DOHH2 (cell line): ENCODE measurements at regions not wholly inside any gene's neighbourhood (a gene's known extent, or its start where the extent isn't known, plus 50 kb on each side); places are given as distances from the start of the nearest gene placed in this dataset.

Source experiments
- H3F3A ChIP-seq: fragments of 200-600 bp; sonication (generic), shearing (Covaris generic); 2 replicates; pipeline ENCODE4 v1.6.0; 2016; ENCODE audit warnings: antibody characterized with exemption, mild to moderate bottlenecking; ENCODE audit not compliant: control insufficient read depth, insufficient read depth
- H3K27ac ChIP-seq: fragments of 200-600 bp; sonication (generic); 2 replicates; pipeline ENCODE4 v1.5.1; 2014; ENCODE audit warnings: low read depth, mild to moderate bottlenecking, low read length, moderate library complexity
- H3K27me3 ChIP-seq: fragments of 200-600 bp; sonication (generic); 2 replicates; pipeline ENCODE4 v1.6.1; 2014; ENCODE audit warnings: mild to moderate bottlenecking, low read length, mixed read lengths; ENCODE audit not compliant: control insufficient read depth
- H3K36me3 ChIP-seq: fragments of 200-600 bp; sonication (generic); 2 replicates; pipeline ENCODE4 v1.6.1; 2014; ENCODE audit warnings: mild to moderate bottlenecking, low read length, moderate library complexity, mixed read lengths; ENCODE audit not compliant: control insufficient read depth
- H3K4me1 ChIP-seq: fragments of 200-600 bp; sonication (generic); 2 replicates; pipeline ENCODE4 v1.6.1; 2014; ENCODE audit warnings: mild to moderate bottlenecking, low read length, mixed read lengths; ENCODE audit not compliant: control insufficient read depth
- H3K4me2 ChIP-seq: fragments of 200-600 bp; sonication (generic); 2 replicates; pipeline ENCODE4 v1.6.0; 2014; ENCODE audit warnings: mild to moderate bottlenecking, low read length, moderate library complexity
- H3K4me3 ChIP-seq: fragments of 200-600 bp; sonication (generic); 2 replicates; pipeline ENCODE4 v1.5.1; 2014; ENCODE audit warnings: mild to moderate bottlenecking, low read length, mixed read lengths
- H3K79me2 ChIP-seq: fragments of 200-600 bp; sonication (generic); 2 replicates; pipeline ENCODE4 v1.6.1; 2014; ENCODE audit warnings: mild to moderate bottlenecking, low read length, mixed read lengths; ENCODE audit not compliant: control insufficient read depth
- H3K9me2 ChIP-seq: fragments of 200-600 bp; sonication (generic); replicated peaks from 2 replicates; pipeline ENCODE4 v1.6.1; 2014; ENCODE audit warnings: mild to moderate bottlenecking, low read length, mixed read lengths; ENCODE audit not compliant: control insufficient read depth
- H3K9me3 ChIP-seq: fragments of 200-600 bp; sonication (generic); 2 replicates; pipeline ENCODE4 v1.6.1; 2014; ENCODE audit warnings: antibody characterized with exemption, low read length, mixed read lengths; ENCODE audit not compliant: control insufficient read depth, insufficient read depth
- H4K20me1 ChIP-seq: fragments of 200-600 bp; sonication (generic); 2 replicates; pipeline ENCODE4 v1.6.0; 2014; ENCODE audit warnings: low read depth, mild to moderate bottlenecking, antibody characterized with exemption, low read length, moderate library complexity; ENCODE audit not compliant: control insufficient read depth, insufficient read depth
- CTCF ChIP-seq: fragments of 200-600 bp; sonication (generic); IDR thresholded peaks from one replicate; pipeline ENCODE4 v1.5.1; 2014; ENCODE audit warnings: antibody characterized with exemption, mild to moderate bottlenecking, low read depth, low read length; ENCODE audit not compliant: poor library complexity, severe bottlenecking
- EZH2phosphoT487 ChIP-seq: fragments of 200-600 bp; sonication (generic); IDR thresholded peaks from 2 replicates; pipeline ENCODE4 v1.6.1; 2017; ENCODE audit warnings: borderline replicate concordance, mild to moderate bottlenecking, antibody characterized with exemption, low read length, moderate library complexity, mixed read lengths

- TF ChIP-seq CTCF (no peak), EZH2phosphoT487 (no peak)
- Histone ChIP-seq H3K4me1 (no peaks in the 10 kb centered on the region), H3K4me2 (no peak overlapping the region), H4K20me1 (no peaks in the 10 kb centered on the region), H3K9me2 (no peaks in the 10 kb centered on the region), H3F3A (no peaks in the 10 kb centered on the region), H3K79me2 (no peaks in the 10 kb centered on the region), H3K27me3 (no peaks in the 10 kb centered on the region), H3K4me3 (no peak overlapping the region), H3K36me3 (no peaks in the 10 kb centered on the region), H3K9me3 (no peaks in the 10 kb centered on the region), H3K27ac (no peak overlapping the region)
Observed at GRCh38 chr2:193929131-193929530, 1727.9 kb upstream of the SLC39A10 start.

- Histone ChIP-seq H3K36me3 (no peaks in the 10 kb centered on the region), H3K9me2 (no peaks in the 10 kb centered on the region), H3K4me1 (no peaks in the 10 kb centered on the region), H4K20me1 (no peaks in the 10 kb centered on the region), H3K4me3 (no peak overlapping the region), H3K79me2 (no peaks in the 10 kb centered on the region), H3F3A (no peaks in the 10 kb centered on the region), H3K9me3 (no peaks in the 10 kb centered on the region), H3K4me2 (no peak overlapping the region), H3K27me3 (no peaks in the 10 kb centered on the region), H3K27ac (no peak overlapping the region)
- TF ChIP-seq CTCF (no peak), EZH2phosphoT487 (no peak)
Observed at GRCh38 chr2:193907561-193907960, 1712.8 kb upstream of the TMEFF2 start.

GRCh38 chr2:193900292-193900691, 1705.6 kb upstream of the TMEFF2 start:
- H3K4me1 ChIP-seq, result no peaks in the 10 kb centered on the region
- no peaks in the 10 kb centered on the region for H3K79me2 ChIP-seq
- no peak overlapping the region for H3K27ac ChIP-seq
- no peaks in the 10 kb centered on the region for H3K27me3 ChIP-seq
- H3K4me3 ChIP-seq, result no peak overlapping the region
- H3K4me2 ChIP-seq, result no peak overlapping the region
- H3F3A ChIP-seq, result no peaks in the 10 kb centered on the region
- no peaks in the 10 kb centered on the region for H3K9me2 ChIP-seq
- no peaks in the 10 kb centered on the region for H3K9me3 ChIP-seq
- no peak for TF ChIP-seq CTCF
- no peak for TF ChIP-seq EZH2phosphoT487
- H3K36me3 ChIP-seq, result no peaks in the 10 kb centered on the region
- no peaks in the 10 kb centered on the region for H4K20me1 ChIP-seq

- Histone ChIP-seq H3K4me2 (no peak overlapping the region), H3K9me3 (no peaks in the 10 kb centered on the region), H3K9me2 (no peaks in the 10 kb centered on the region), H3K27ac (no peak overlapping the region), H3K79me2 (no peaks in the 10 kb centered on the region), H3K4me1 (no peaks in the 10 kb centered on the region), H3K27me3 (no peaks in the 10 kb centered on the region), H3K4me3 (no peak overlapping the region), H4K20me1 (no peaks in the 10 kb centered on the region), H3F3A (no peaks in the 10 kb centered on the region), H3K36me3 (no peaks in the 10 kb centered on the region)
- TF ChIP-seq CTCF (no peak), EZH2phosphoT487 (no peak)
Observed at GRCh38 chr2:193895226-193895625, 1700.5 kb upstream of the TMEFF2 start.
